ENCODE measurements at regions not wholly inside any gene's neighbourhood (a gene's known extent, or its start where the extent isn't known, plus 50 kb on each side); places are given as distances from the start of the nearest gene placed in this dataset.

GRCh38 chrX:8971116-8971515 is 62.8 kb downstream of the FAM9B start:
- Histone ChIP-seq H3K9me3 (ENCODE audit: control insufficient read depth, low read length) (no peaks in the 10 kb centered on the region), H3K4me3 (ENCODE audit: extremely low read depth, insufficient read depth, low read length, poor library complexity, severe bottlenecking) (no peak overlapping the region), H3K36me3 (ENCODE audit: control insufficient read depth, insufficient read depth, low read length) (no peaks in the 10 kb centered on the region)

GRCh38 chrX:8969378-8969777 is 64.5 kb downstream of the FAM9B start:
- H3K36me3 ChIP-seq (ENCODE audit: control insufficient read depth, insufficient read depth, low read length): no peaks in the 10 kb centered on the region
- H3K27ac ChIP-seq (ENCODE audit: low read depth, low read length, severe bottlenecking): no peak overlapping the region
- no peak overlapping the region for H3K4me3 ChIP-seq (ENCODE audit: extremely low read depth, insufficient read depth, low read length, poor library complexity, severe bottlenecking)
- H3K4me1 ChIP-seq (ENCODE audit: control insufficient read depth, insufficient read depth, low read length, poor library complexity, severe bottlenecking): peaks cover 3% of the 10 kb centered on the region
- no peaks in the 10 kb centered on the region for H3K9me3 ChIP-seq (ENCODE audit: control insufficient read depth, low read length)

More at GRCh38 chrX:8971116-8971515, 62.8 kb downstream of the FAM9B start:
- H3K4me1 ChIP-seq (ENCODE audit: control insufficient read depth, insufficient read depth, low read length, poor library complexity, severe bottlenecking): peaks cover 3% of the 10 kb centered on the region
- WGBS, 2 experiments (ENCODE audit: insufficient coverage in 2 of 2): no CpG with 5 or more reads among the region's 1 CpG
- H3K27ac ChIP-seq (ENCODE audit: low read depth, low read length, severe bottlenecking): no peak overlapping the region

- Histone ChIP-seq H3K9me3 (ENCODE audit: control insufficient read depth, low read length) (no peaks in the 10 kb centered on the region), H3K27ac (ENCODE audit: low read depth, low read length, severe bottlenecking) (peak overlapping the region; percentile 10), H3K4me3 (ENCODE audit: extremely low read depth, insufficient read depth, low read length, poor library complexity, severe bottlenecking) (no peak overlapping the region), H3K4me1 (ENCODE audit: control insufficient read depth, insufficient read depth, low read length, poor library complexity, severe bottlenecking) (peaks cover 3% of the 10 kb centered on the region), H3K36me3 (ENCODE audit: control insufficient read depth, insufficient read depth, low read length) (no peaks in the 10 kb centered on the region)
- no CpG with 5 or more reads among the region's 3 CpGs for WGBS, 2 experiments (ENCODE audit: insufficient coverage in 2 of 2)
These were observed 66.5 kb downstream of the FAM9B start for GRCh38 chrX:8967461-8967860.

- Histone ChIP-seq H3K27ac (ENCODE audit: low read depth, low read length, severe bottlenecking) (no peak overlapping the region), H3K4me1 (ENCODE audit: control insufficient read depth, insufficient read depth, low read length, poor library complexity, severe bottlenecking) (no peaks in the 10 kb centered on the region), H3K4me3 (ENCODE audit: extremely low read depth, insufficient read depth, low read length, poor library complexity, severe bottlenecking) (no peak overlapping the region), H3K9me3 (ENCODE audit: control insufficient read depth, low read length) (no peaks in the 10 kb centered on the region), H3K36me3 (ENCODE audit: control insufficient read depth, insufficient read depth, low read length) (no peaks in the 10 kb centered on the region)
- WGBS, 2 experiments (ENCODE audit: insufficient coverage in 2 of 2): no CpG with 5 or more reads among the region's 3 CpGs
These were observed 72.9 kb downstream of the FAM9B start for GRCh38 chrX:8960957-8961468.

GRCh38 chrX:8955511-8955910 is 78.4 kb downstream of the FAM9B start:
- no peaks in the 10 kb centered on the region for H3K36me3 ChIP-seq (ENCODE audit: control insufficient read depth, insufficient read depth, low read length)
- WGBS, 2 experiments (ENCODE audit: insufficient coverage in 2 of 2): 83% methylated on average over 2 of the region's 7 CpGs; no CpG with 5 or more reads in 1 of the 2 experiments
- no peaks in the 10 kb centered on the region for H3K9me3 ChIP-seq (ENCODE audit: control insufficient read depth, low read length)
- no peaks in the 10 kb centered on the region for H3K4me1 ChIP-seq (ENCODE audit: control insufficient read depth, insufficient read depth, low read length, poor library complexity, severe bottlenecking)
- no peak overlapping the region for H3K27ac ChIP-seq (ENCODE audit: low read depth, low read length, severe bottlenecking)
- no peak overlapping the region for H3K4me3 ChIP-seq (ENCODE audit: extremely low read depth, insufficient read depth, low read length, poor library complexity, severe bottlenecking)

GRCh38 chrX:8946563-8946962 is 87.4 kb downstream of the FAM9B start:
- H3K27ac ChIP-seq (ENCODE audit: low read depth, low read length, severe bottlenecking): no peak overlapping the region
- no peaks in the 10 kb centered on the region for H3K36me3 ChIP-seq (ENCODE audit: control insufficient read depth, insufficient read depth, low read length)
- no peaks in the 10 kb centered on the region for H3K9me3 ChIP-seq (ENCODE audit: control insufficient read depth, low read length)
- no peaks in the 10 kb centered on the region for H3K4me1 ChIP-seq (ENCODE audit: control insufficient read depth, insufficient read depth, low read length, poor library complexity, severe bottlenecking)
- WGBS, 2 experiments (ENCODE audit: insufficient coverage in 2 of 2): no CpG with 5 or more reads among the region's 2 CpGs
- H3K4me3 ChIP-seq (ENCODE audit: extremely low read depth, insufficient read depth, low read length, poor library complexity, severe bottlenecking): no peak overlapping the region

- Histone ChIP-seq H3K27ac (ENCODE audit: low read depth, low read length, severe bottlenecking) (no peak overlapping the region), H3K4me1 (ENCODE audit: control insufficient read depth, insufficient read depth, low read length, poor library complexity, severe bottlenecking) (no peaks in the 10 kb centered on the region)
- WGBS, 2 experiments (ENCODE audit: insufficient coverage in 2 of 2): 83% methylated on average over 1 of the region's 3 CpGs; no CpG with 5 or more reads in 1 of the 2 experiments
These were observed 94.6 kb downstream of the FAM9B start for GRCh38 chrX:8939322-8939721.

GRCh38 chrX:8927701-8928100 is 106.2 kb downstream of the FAM9B start:
- WGBS, 2 experiments (ENCODE audit: insufficient coverage in 2 of 2): no CpG with 5 or more reads among the region's 7 CpGs
- no peaks in the 10 kb centered on the region for H3K36me3 ChIP-seq (ENCODE audit: control insufficient read depth, insufficient read depth, low read length)
- no peak overlapping the region for H3K4me3 ChIP-seq (ENCODE audit: extremely low read depth, insufficient read depth, low read length, poor library complexity, severe bottlenecking)
- H3K27ac ChIP-seq (ENCODE audit: low read depth, low read length, severe bottlenecking): no peak overlapping the region
- no peaks in the 10 kb centered on the region for H3K9me3 ChIP-seq (ENCODE audit: control insufficient read depth, low read length)
- no peaks in the 10 kb centered on the region for H3K4me1 ChIP-seq (ENCODE audit: control insufficient read depth, insufficient read depth, low read length, poor library complexity, severe bottlenecking)

More at GRCh38 chrX:8939322-8939721, 94.6 kb downstream of the FAM9B start:
- H3K4me3 ChIP-seq (ENCODE audit: extremely low read depth, insufficient read depth, low read length, poor library complexity, severe bottlenecking): no peak overlapping the region
- no peaks in the 10 kb centered on the region for H3K9me3 ChIP-seq (ENCODE audit: control insufficient read depth, low read length)
- no peaks in the 10 kb centered on the region for H3K36me3 ChIP-seq (ENCODE audit: control insufficient read depth, insufficient read depth, low read length)

- Histone ChIP-seq H3K27ac (ENCODE audit: low read depth, low read length, severe bottlenecking) (no peak overlapping the region), H3K4me3 (ENCODE audit: extremely low read depth, insufficient read depth, low read length, poor library complexity, severe bottlenecking) (no peak overlapping the region), H3K9me3 (ENCODE audit: control insufficient read depth, low read length) (no peaks in the 10 kb centered on the region), H3K4me1 (ENCODE audit: control insufficient read depth, insufficient read depth, low read length, poor library complexity, severe bottlenecking) (no peaks in the 10 kb centered on the region), H3K36me3 (ENCODE audit: control insufficient read depth, insufficient read depth, low read length) (no peaks in the 10 kb centered on the region)
- WGBS, 2 experiments (ENCODE audit: insufficient coverage in 2 of 2): 83% methylated on average over 1 of the region's 5 CpGs; no CpG with 5 or more reads in 1 of the 2 experiments
These were observed 106.8 kb downstream of the FAM9B start for GRCh38 chrX:8927066-8927635.

- no peaks in the 10 kb centered on the region for H3K4me1 ChIP-seq (ENCODE audit: control insufficient read depth, insufficient read depth, low read length, poor library complexity, severe bottlenecking)
- no peak overlapping the region for H3K4me3 ChIP-seq (ENCODE audit: extremely low read depth, insufficient read depth, low read length, poor library complexity, severe bottlenecking)
- H3K27ac ChIP-seq (ENCODE audit: low read depth, low read length, severe bottlenecking): no peak overlapping the region
- H3K36me3 ChIP-seq (ENCODE audit: control insufficient read depth, insufficient read depth, low read length): no peaks in the 10 kb centered on the region
- no peaks in the 10 kb centered on the region for H3K9me3 ChIP-seq (ENCODE audit: control insufficient read depth, low read length)
- WGBS, 2 experiments (ENCODE audit: insufficient coverage in 2 of 2): no CpG with 5 or more reads among the region's 2 CpGs
These were observed 112.3 kb downstream of the FAM9B start for GRCh38 chrX:8921615-8922014.

GRCh38 chrX:8919801-8920200 is 114.1 kb downstream of the FAM9B start:
- H3K9me3 ChIP-seq (ENCODE audit: control insufficient read depth, low read length): no peaks in the 10 kb centered on the region
- no peak overlapping the region for H3K4me3 ChIP-seq (ENCODE audit: extremely low read depth, insufficient read depth, low read length, poor library complexity, severe bottlenecking)
- no CpG with 5 or more reads among the region's 4 CpGs for WGBS, 2 experiments (ENCODE audit: insufficient coverage in 2 of 2)
- H3K36me3 ChIP-seq (ENCODE audit: control insufficient read depth, insufficient read depth, low read length): no peaks in the 10 kb centered on the region
- H3K4me1 ChIP-seq (ENCODE audit: control insufficient read depth, insufficient read depth, low read length, poor library complexity, severe bottlenecking): no peaks in the 10 kb centered on the region
- no peak overlapping the region for H3K27ac ChIP-seq (ENCODE audit: low read depth, low read length, severe bottlenecking)

Data from mesodermal cell (in vitro differentiated cells).